ENCODE measurements at regions not wholly inside any gene's neighbourhood (a gene's known extent, or its start where the extent isn't known, plus 50 kb on each side); places are given as distances from the start of the nearest gene placed in this dataset.

- H3K27ac ChIP-seq = no peak overlapping the region
- no peak for TF ChIP-seq CTCF (conservative IDR thresholded peaks at IDR 0.05)
Observed at GRCh38 chr21:43313939-43314405, 113.0 kb downstream of the SIK1 start.

- no peak overlapping the region for H3K27ac ChIP-seq
- TF ChIP-seq CTCF (conservative IDR thresholded peaks at IDR 0.05) = no peak
Observed at GRCh38 chr21:43313221-43313938, 113.6 kb downstream of the SIK1 start.

GRCh38 chr21:43312751-43313169 is 114.2 kb downstream of the SIK1 start:
- H3K27ac ChIP-seq = no peak overlapping the region
- no peak for TF ChIP-seq CTCF (conservative IDR thresholded peaks at IDR 0.05)

- no peak overlapping the region for H3K27ac ChIP-seq
Observed at GRCh38 chr21:43312011-43312410, 114.9 kb downstream of the SIK1 start.

GRCh38 chr21:43311301-43311817 is 115.6 kb downstream of the SIK1 start:
- TF ChIP-seq CTCF (conservative IDR thresholded peaks at IDR 0.05) = no peak
- no peak overlapping the region for H3K27ac ChIP-seq

More at GRCh38 chr21:43312011-43312410, 114.9 kb downstream of the SIK1 start:
- no peak for TF ChIP-seq CTCF (conservative IDR thresholded peaks at IDR 0.05)

GRCh38 chr21:43308815-43309283 is 118.1 kb downstream of the SIK1 start:
- no peak overlapping the region for H3K27ac ChIP-seq
- TF ChIP-seq CTCF (conservative IDR thresholded peaks at IDR 0.05) = no peak

- no peak overlapping the region for H3K27ac ChIP-seq
- no peak for TF ChIP-seq CTCF (conservative IDR thresholded peaks at IDR 0.05)
Observed at GRCh38 chr21:43308101-43308814, 118.7 kb downstream of the SIK1 start.

Measured in VCaP (cell line).